Hepatic stellate cell (primary cell): ENCODE measurements at regions not wholly inside any gene's neighbourhood (a gene's known extent, or its start where the extent isn't known, plus 50 kb on each side); places are given as distances from the start of the nearest gene placed in this dataset.

ENCODE experiments used
- DNase-seq: peaks from one replicate; pipeline ENCODE4 v3.0.0; 2011; ENCODE audit warnings: low spot score

DNA sequence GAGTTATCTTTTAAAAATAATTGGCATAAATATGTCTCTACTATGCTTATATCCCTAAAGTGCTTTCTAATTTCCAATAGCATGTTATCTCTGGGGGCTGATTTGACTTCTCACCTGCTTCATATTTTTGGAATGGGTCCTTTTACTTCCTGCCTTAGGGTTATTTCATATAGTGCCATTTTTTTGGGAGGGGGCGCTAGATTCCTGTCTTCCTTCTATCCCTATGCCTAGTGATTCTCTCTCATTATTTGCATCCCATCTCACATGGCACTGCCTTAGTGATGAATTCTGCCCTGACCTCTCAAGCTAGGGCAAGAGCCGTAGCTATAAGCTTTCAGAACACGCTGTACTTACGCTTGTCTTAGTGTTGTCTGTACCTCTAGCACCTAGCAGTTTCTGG lies 150.3 kb upstream of the SLITRK3 start:
- no peak for DNase-seq

- no peak for DNase-seq
Observed at GRCh38 chr3:165343185-165343584, 147.0 kb upstream of the SLITRK3 start.

GRCh38 chr3:165339753-165340152 lies 143.6 kb upstream of the SLITRK3 start:
- no peak for DNase-seq

- DNase-seq = no peak
Observed at GRCh38 chr3:165336786-165337185, 140.6 kb upstream of the SLITRK3 start.
